ENCODE measurements at regions not wholly inside any gene's neighbourhood (a gene's known extent, or its start where the extent isn't known, plus 50 kb on each side); places are given as distances from the start of the nearest gene placed in this dataset.
"Not testable (repeated sequence)": the region's sequence is repeated elsewhere in the genome, so short reads cannot be mapped to it uniquely, and the experiment has no call there.

GRCh38 chrX:138858438-138858837 is 146.9 kb upstream of the FGF13 start:
- 100% methylated on average over 1 of the region's 4 CpGs for WGBS (ENCODE audit: insufficient coverage, low lambda C conversion rate)
- H3K4me3 ChIP-seq (ENCODE audit: low read length) = no peak overlapping the region
- H3K9me3 ChIP-seq (ENCODE audit: control insufficient read depth, low read depth, low read length) = no peaks in the 10 kb centered on the region
- DNase-seq = no peak
- H3K27me3 ChIP-seq (ENCODE audit: control insufficient read depth, insufficient read depth, low read length) = no peaks in the 10 kb centered on the region
- H3K27ac ChIP-seq (ENCODE audit: low read length) = no peak overlapping the region
- H3K4me1 ChIP-seq (ENCODE audit: control insufficient read depth, insufficient read depth, low read length) = no peaks in the 10 kb centered on the region
- H3K36me3 ChIP-seq (ENCODE audit: control insufficient read depth, insufficient read depth, low read length) = no peaks in the 10 kb centered on the region

- DNase-seq = no peak
- H3K27me3 ChIP-seq (ENCODE audit: control insufficient read depth, insufficient read depth, low read length) = no peaks in the 10 kb centered on the region
- no peaks in the 10 kb centered on the region for H3K4me1 ChIP-seq (ENCODE audit: control insufficient read depth, insufficient read depth, low read length)
- WGBS (ENCODE audit: insufficient coverage, low lambda C conversion rate) = no CpG with 5 or more reads among the region's 12 CpGs
- no peaks in the 10 kb centered on the region for H3K36me3 ChIP-seq (ENCODE audit: control insufficient read depth, insufficient read depth, low read length)
- no peak overlapping the region for H3K4me3 ChIP-seq (ENCODE audit: low read length)
- no peaks in the 10 kb centered on the region for H3K9me3 ChIP-seq (ENCODE audit: control insufficient read depth, low read depth, low read length)
- no peak overlapping the region for H3K27ac ChIP-seq (ENCODE audit: low read length)
These were observed 145.5 kb upstream of the FGF13 start for GRCh38 chrX:138856881-138857604.

GRCh38 chrX:138853936-138854335 is 142.4 kb upstream of the FGF13 start:
- Histone ChIP-seq H3K27ac (ENCODE audit: low read length) (no peak overlapping the region), H3K4me1 (ENCODE audit: control insufficient read depth, insufficient read depth, low read length) (no peaks in the 10 kb centered on the region), H3K4me3 (ENCODE audit: low read length) (no peak overlapping the region), H3K27me3 (ENCODE audit: control insufficient read depth, insufficient read depth, low read length) (no peaks in the 10 kb centered on the region), H3K9me3 (ENCODE audit: control insufficient read depth, low read depth, low read length) (no peaks in the 10 kb centered on the region), H3K36me3 (ENCODE audit: control insufficient read depth, insufficient read depth, low read length) (no peaks in the 10 kb centered on the region)
- no peak for DNase-seq
- no CpG with 5 or more reads among the region's 2 CpGs for WGBS (ENCODE audit: insufficient coverage, low lambda C conversion rate)

- DNase-seq = no peak
- no peaks in the 10 kb centered on the region for H3K36me3 ChIP-seq (ENCODE audit: control insufficient read depth, insufficient read depth, low read length)
- H3K4me3 ChIP-seq (ENCODE audit: low read length) = no peak overlapping the region
- no peaks in the 10 kb centered on the region for H3K4me1 ChIP-seq (ENCODE audit: control insufficient read depth, insufficient read depth, low read length)
- no peaks in the 10 kb centered on the region for H3K27me3 ChIP-seq (ENCODE audit: control insufficient read depth, insufficient read depth, low read length)
- no peak overlapping the region for H3K27ac ChIP-seq (ENCODE audit: low read length)
- no CpG with 5 or more reads among the region's 2 CpGs for WGBS (ENCODE audit: insufficient coverage, low lambda C conversion rate)
- H3K9me3 ChIP-seq (ENCODE audit: control insufficient read depth, low read depth, low read length) = no peaks in the 10 kb centered on the region
These were observed 138.0 kb upstream of the FGF13 start for GRCh38 chrX:138849521-138849920.

- H3K4me3 ChIP-seq (ENCODE audit: low read length) = no peak overlapping the region
- WGBS (ENCODE audit: insufficient coverage, low lambda C conversion rate) = no CpG with 5 or more reads among the region's 3 CpGs
- H3K36me3 ChIP-seq (ENCODE audit: control insufficient read depth, insufficient read depth, low read length) = no peaks in the 10 kb centered on the region
- H3K4me1 ChIP-seq (ENCODE audit: control insufficient read depth, insufficient read depth, low read length) = no peaks in the 10 kb centered on the region
- DNase-seq = no peak
- H3K27ac ChIP-seq (ENCODE audit: low read length) = no peak overlapping the region
- no peaks in the 10 kb centered on the region for H3K27me3 ChIP-seq (ENCODE audit: control insufficient read depth, insufficient read depth, low read length)
- H3K9me3 ChIP-seq (ENCODE audit: control insufficient read depth, low read depth, low read length) = no peaks in the 10 kb centered on the region
These were observed 136.4 kb upstream of the FGF13 start for GRCh38 chrX:138847930-138848329.

GRCh38 chrX:138845786-138846185 is 134.3 kb upstream of the FGF13 start:
- H3K36me3 ChIP-seq (ENCODE audit: control insufficient read depth, insufficient read depth, low read length) = no peaks in the 10 kb centered on the region
- no peaks in the 10 kb centered on the region for H3K4me1 ChIP-seq (ENCODE audit: control insufficient read depth, insufficient read depth, low read length)
- H3K27me3 ChIP-seq (ENCODE audit: control insufficient read depth, insufficient read depth, low read length) = no peaks in the 10 kb centered on the region
- H3K9me3 ChIP-seq (ENCODE audit: control insufficient read depth, low read depth, low read length) = no peaks in the 10 kb centered on the region
- H3K4me3 ChIP-seq (ENCODE audit: low read length) = no peak overlapping the region
- WGBS (ENCODE audit: insufficient coverage, low lambda C conversion rate) = no CpG with 5 or more reads among the region's 3 CpGs
- no peak overlapping the region for H3K27ac ChIP-seq (ENCODE audit: low read length)
- DNase-seq = no peak

- not testable (repeated sequence) for H3K27me3 ChIP-seq (ENCODE audit: control insufficient read depth, insufficient read depth, low read length); H3K4me3 ChIP-seq (ENCODE audit: low read length); H3K9me3 ChIP-seq (ENCODE audit: control insufficient read depth, low read depth, low read length); H3K4me1 ChIP-seq (ENCODE audit: control insufficient read depth, insufficient read depth, low read length); H3K27ac ChIP-seq (ENCODE audit: low read length); H3K36me3 ChIP-seq (ENCODE audit: control insufficient read depth, insufficient read depth, low read length); DNase-seq
- no CpG with 5 or more reads among the region's 1 CpG for WGBS (ENCODE audit: insufficient coverage, low lambda C conversion rate)
These were observed 95.9 kb upstream of the FGF13 start for GRCh38 chrX:138807400-138807799.

- WGBS (ENCODE audit: insufficient coverage, low lambda C conversion rate) = no CpG with 5 or more reads among the region's 1 CpG
- no peaks in the 10 kb centered on the region for H3K36me3 ChIP-seq (ENCODE audit: control insufficient read depth, insufficient read depth, low read length)
- no peaks in the 10 kb centered on the region for H3K9me3 ChIP-seq (ENCODE audit: control insufficient read depth, low read depth, low read length)
- H3K4me3 ChIP-seq (ENCODE audit: low read length) = no peak overlapping the region
- H3K27me3 ChIP-seq (ENCODE audit: control insufficient read depth, insufficient read depth, low read length) = no peaks in the 10 kb centered on the region
- H3K27ac ChIP-seq (ENCODE audit: low read length) = no peak overlapping the region
- H3K4me1 ChIP-seq (ENCODE audit: control insufficient read depth, insufficient read depth, low read length) = no peaks in the 10 kb centered on the region
- DNase-seq = no peak
These were observed 82.7 kb upstream of the FGF13 start for GRCh38 chrX:138794246-138794645.

- Histone ChIP-seq H3K27me3 (ENCODE audit: control insufficient read depth, insufficient read depth, low read length) (no peaks in the 10 kb centered on the region), H3K36me3 (ENCODE audit: control insufficient read depth, insufficient read depth, low read length) (no peaks in the 10 kb centered on the region), H3K9me3 (ENCODE audit: control insufficient read depth, low read depth, low read length) (no peaks in the 10 kb centered on the region), H3K4me1 (ENCODE audit: control insufficient read depth, insufficient read depth, low read length) (no peaks in the 10 kb centered on the region), H3K27ac (ENCODE audit: low read length) (no peak overlapping the region), H3K4me3 (ENCODE audit: low read length) (no peak overlapping the region)
- WGBS (ENCODE audit: insufficient coverage, low lambda C conversion rate) = no CpG with 5 or more reads among the region's 1 CpG
- no peak for DNase-seq
These were observed 80.0 kb upstream of the FGF13 start for GRCh38 chrX:138791551-138791950.

- Histone ChIP-seq H3K4me1 (ENCODE audit: control insufficient read depth, insufficient read depth, low read length) (no peaks in the 10 kb centered on the region), H3K27ac (ENCODE audit: low read length) (no peak overlapping the region), H3K4me3 (ENCODE audit: low read length) (no peak overlapping the region), H3K36me3 (ENCODE audit: control insufficient read depth, insufficient read depth, low read length) (no peaks in the 10 kb centered on the region), H3K27me3 (ENCODE audit: control insufficient read depth, insufficient read depth, low read length) (no peaks in the 10 kb centered on the region), H3K9me3 (ENCODE audit: control insufficient read depth, low read depth, low read length) (no peaks in the 10 kb centered on the region)
- DNase-seq = no peak
These were observed 77.3 kb upstream of the FGF13 start for GRCh38 chrX:138788771-138789170.

GRCh38 chrX:138778576-138778909 is 67.0 kb upstream of the FGF13 start:
- H3K36me3 ChIP-seq (ENCODE audit: control insufficient read depth, insufficient read depth, low read length); H3K4me1 ChIP-seq (ENCODE audit: control insufficient read depth, insufficient read depth, low read length); H3K4me3 ChIP-seq (ENCODE audit: low read length); DNase-seq; H3K27me3 ChIP-seq (ENCODE audit: control insufficient read depth, insufficient read depth, low read length); H3K27ac ChIP-seq (ENCODE audit: low read length); H3K9me3 ChIP-seq (ENCODE audit: control insufficient read depth, low read depth, low read length): not testable (repeated sequence)
- WGBS (ENCODE audit: insufficient coverage, low lambda C conversion rate) = no CpG with 5 or more reads among the region's 14 CpGs

All from large intestine (tissue), 3 donors.